Activated CD8-positive, alpha-beta memory T cell treated with anti-CD3 and anti-CD28 coated beads, Interleukin-2, amount 50 U/mL, for 1 hour (primary cell): ENCODE measurements at regions not wholly inside any gene's neighbourhood (a gene's known extent, or its start where the extent isn't known, plus 50 kb on each side); places are given as distances from the start of the nearest gene placed in this dataset.
"Not testable (repeated sequence)": the region's sequence is repeated elsewhere in the genome, so short reads cannot be mapped to it uniquely, and the experiment has no call there.

ENCODE experiments used
- DNase-seq: peaks from one replicate; pipeline ENCODE4 v3.0.0-alpha.2; 2020; ENCODE audit errors: extremely low read depth

DNA sequence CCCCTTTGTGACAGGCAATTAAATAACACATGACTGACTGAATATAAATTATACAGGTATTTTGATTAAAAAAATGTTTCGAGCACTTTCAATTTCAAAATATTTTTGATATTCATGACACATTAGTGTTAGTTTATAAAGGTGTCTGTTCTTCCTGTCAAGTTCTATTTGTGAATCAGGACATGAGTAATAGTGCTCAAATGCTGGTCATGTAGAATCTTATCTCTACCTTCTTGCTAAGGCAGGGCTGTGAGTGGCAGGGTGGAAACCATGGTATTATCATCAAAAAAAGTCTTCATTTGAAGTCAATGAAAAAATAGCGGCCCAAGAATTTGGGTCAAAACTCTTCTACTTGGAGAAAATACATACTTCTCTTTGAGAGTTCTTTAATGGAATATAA, 250.2 kb downstream of the DACT1 start:
- no peak for DNase-seq

DNA sequence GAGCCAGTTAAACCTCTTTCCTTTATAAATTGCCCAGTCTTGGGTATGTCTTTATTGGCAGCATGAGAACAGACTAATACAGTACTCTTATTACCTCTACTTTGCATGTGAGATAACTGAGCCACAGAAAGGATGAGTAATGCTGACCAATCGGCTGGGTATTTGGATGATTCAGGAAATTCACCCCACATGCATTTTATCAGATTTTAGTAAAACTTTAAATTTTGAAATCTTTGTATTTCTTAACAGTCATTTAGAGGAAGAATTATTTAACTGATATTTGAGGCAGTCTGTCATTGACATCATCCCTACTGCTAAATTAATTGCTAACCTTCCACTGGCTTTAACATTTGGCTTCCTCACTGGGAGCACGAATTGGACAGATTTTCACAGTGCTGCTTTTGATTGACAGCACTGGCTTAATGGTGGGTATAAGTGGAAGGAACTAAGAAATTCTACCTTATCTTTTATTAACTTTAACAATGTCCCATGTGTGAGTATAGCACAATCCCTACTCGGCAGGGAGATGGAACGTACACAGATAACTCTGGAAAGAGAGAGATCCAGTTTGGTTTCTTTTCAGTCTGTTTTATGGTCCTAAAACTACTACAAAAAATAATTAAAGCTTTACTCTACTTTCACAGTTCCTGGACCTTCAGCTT, 261.0 kb downstream of the DACT1 start:
- DNase-seq: no peak

DNA sequence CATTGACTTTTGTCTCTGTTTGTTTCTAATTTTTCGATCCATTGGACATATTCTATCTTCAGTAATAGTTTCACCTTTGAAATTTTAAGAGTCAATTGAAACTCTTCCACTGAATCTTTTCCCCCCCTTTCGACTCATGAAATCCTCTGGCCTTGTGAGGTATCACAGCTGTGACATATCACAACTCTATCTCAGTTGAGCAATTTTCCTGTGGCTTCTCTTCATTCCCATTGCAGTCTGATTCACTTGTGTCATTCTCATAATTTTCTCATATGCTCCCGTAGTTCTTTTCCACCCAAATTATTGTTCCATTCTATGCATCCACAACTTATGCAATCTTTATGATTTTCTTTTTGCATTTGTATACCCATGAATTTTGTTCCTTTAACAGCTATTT, 261.6 kb downstream of the DACT1 start:
- DNase-seq: no peak

DNA sequence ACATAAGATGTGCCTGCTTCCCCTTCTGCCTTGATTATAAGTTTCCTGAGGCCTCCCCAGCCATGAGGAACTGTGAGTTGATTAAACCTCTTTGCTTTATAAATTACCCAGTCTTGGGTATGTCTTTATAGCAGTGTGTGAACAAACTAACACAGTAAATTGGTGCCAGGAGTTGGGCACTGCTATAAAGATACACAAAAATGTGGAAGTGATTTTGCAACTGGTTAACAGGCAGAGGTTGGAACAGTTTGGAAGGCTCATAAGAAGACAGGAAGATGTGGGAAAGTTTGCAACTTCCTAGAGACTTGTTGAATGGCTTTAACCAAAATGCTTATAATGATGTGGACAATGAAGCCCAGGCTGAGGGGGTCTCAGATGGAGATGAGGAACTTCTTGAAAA, 264.1 kb downstream of the DACT1 start:
- DNase-seq: no peak

DNA sequence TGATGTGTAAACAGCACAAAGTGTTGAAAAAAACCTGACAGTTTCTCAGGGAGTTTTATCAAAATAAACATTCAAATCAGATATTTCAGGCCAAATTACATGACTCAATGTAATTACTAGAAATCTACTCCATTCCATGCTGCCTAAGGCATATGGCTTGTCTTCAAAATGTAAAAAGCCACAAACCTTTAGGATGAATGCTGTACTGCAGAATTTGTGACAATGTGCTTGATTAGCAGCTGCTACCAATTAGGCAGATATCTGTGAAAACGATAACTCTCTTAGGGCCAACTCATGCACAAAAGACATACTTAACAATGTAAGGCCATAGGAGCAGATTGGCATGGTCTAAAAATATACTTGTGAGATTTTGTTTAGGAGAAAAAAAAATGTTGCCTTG, 267.0 kb downstream of the DACT1 start:
- DNase-seq: no peak

DNA sequence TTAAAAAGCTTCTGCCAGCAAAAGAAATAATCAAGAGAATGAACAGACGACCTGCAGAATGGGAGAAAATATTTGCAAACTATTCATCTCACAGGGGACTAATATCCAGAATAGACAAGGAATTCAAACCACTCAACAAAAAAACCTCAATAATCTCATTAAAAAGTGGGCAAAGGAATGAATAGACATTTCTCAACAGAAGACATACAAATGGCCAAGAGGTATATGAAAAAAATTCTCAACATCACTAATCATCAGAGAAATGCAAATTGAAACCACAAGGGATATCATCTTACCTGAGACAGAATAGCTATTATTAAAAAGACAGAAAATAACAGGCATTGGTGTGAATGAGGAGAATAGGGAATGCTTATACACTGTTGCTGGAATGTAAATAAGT, 270.0 kb downstream of the DACT1 start:
- no peak for DNase-seq

DNA sequence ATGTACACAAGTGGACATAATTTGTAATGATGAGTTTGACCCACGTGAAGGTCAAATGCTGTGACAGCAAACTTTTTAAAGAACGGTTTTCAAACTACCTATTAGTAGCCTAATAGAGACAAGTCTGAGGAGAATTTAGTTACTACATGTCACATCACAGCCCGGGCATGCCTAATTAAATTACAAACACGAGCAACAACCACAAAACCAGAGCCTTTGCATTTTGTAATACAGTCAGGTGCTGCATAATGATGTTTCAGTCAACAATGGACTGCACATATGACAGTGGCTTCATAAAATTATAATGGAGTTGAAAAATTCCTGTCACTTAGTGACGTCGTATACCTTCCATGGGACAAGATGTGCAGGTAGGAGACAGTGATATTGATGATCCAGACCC, 274.5 kb downstream of the DACT1 start:
- DNase-seq: no peak

DNA sequence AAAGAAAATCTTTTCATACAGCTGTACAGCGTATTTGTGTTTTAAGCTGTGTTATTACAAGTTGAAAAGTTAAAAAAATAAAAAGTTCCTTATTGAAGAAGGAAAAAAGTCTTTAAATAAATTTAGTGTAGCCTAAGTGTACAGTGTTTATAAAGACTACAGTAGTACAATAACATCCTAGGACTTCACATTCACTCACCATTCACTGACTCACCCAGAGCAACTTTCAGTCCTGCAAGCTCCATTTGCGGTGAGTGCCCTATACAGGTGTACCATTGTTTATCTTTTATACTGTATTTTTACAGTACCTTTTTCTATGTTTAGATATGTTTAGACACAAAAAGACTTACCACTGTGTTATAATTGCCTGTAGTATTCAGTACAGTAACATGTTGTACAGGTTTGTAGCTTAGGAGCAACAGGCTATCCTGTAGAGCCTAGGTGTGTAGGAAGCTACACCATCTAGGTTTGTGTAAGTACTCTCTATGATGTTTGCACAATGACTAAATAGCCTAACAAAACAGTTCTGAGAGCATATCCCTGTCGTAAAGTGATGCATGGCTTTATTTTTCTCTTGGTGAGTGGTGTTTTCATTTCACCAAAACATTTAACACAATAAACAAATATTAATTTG, 275.2 kb downstream of the DACT1 start:
- no peak for DNase-seq

DNA sequence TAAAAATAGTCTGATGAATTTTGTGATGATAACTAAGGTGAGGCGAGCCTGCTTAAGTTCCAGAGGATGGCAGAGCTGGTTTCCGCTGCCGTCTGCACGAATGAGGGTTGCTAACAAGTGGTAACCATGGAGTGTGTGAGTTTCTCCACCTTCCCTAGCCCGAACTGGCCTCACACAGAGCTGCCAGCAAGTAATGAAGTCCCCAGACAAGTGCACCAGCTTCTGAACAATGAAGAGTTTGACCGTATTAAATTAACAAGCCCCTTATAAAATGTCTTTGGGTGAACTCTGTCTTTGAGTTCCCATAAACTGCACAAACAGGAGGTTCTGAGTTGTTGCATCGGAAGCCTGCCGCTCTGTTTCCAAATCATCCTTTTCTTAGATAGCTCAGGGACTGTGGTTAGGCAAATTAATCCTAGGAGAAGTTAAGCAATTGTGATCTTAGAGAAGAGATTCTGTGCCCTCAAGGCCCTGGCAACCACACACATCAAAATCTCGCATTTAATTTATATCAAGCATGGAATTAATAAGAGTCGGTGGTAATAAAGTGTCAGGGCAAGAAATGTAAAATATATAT, 274.1 kb upstream of the DAAM1 start:
- DNase-seq: no peak

DNA sequence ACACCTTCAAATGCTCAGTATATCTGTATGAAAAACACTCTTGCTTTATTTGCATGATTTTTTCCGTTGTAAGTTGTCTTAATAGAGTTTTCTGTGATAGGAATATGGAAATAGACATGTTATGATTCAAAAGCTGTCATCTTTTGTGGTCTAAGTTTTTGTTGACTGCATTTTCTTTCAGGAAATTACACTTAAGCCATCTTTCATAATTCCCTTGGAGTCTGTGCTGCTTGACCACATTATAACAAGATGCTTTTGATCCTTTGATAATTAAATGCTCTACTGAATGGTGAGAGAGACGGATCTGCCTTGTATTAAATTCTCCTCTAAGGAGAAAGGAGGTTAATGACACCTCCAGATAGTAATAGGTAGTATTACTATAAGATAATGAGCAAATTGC, 272.8 kb upstream of the DAAM1 start:
- DNase-seq: no peak

DNA sequence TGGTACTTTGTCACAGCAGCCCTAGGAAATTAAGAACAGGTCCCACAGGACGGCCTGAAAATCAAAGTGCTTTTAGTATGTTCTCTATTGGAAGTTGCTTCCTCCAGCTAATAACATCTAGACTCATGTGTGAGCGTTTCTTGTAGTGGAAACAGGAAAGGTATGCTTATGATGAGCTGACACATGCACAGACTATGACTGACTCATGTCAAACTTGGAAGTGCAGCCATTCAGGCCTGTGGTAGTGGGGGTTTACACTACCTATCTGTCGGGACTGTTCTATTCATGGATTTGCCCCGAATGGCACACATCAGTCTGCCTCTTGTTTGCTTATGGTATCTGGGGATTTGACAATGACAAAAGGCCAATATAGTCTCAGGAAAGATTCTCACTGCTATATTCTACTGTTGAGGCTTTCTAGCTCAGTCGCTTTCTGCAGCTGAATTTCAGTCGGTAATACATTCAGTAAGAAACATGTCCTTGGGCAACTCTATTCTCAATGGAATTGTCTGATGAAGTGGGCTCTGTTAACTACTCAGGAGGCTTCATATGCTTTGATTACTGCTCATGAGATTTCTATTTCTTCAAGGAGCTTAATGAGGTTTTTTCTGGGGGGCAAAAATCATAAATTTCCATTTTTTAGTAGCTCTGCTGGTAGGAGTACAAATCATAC, 270.3 kb upstream of the DAAM1 start:
- no peak for DNase-seq

DNA sequence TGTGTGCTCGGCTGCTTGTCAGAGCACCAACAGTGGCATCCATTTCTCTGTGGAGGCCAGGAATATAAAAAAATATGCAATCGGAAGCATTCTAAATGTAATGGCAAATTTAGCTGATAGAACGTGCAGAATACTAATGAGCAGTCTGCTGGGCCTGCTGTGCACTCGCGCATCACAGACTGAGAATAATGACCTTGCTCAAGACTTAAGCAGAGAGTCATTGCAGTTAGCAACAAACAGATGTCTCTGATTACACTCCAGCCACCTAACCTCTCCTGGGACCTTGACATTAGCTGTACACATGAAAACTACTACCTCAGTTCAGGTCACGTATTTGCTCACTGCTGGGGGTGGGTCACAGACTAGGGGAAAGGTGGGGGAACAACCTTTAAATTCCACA, 269.2 kb upstream of the DAAM1 start:
- no peak for DNase-seq

DNA sequence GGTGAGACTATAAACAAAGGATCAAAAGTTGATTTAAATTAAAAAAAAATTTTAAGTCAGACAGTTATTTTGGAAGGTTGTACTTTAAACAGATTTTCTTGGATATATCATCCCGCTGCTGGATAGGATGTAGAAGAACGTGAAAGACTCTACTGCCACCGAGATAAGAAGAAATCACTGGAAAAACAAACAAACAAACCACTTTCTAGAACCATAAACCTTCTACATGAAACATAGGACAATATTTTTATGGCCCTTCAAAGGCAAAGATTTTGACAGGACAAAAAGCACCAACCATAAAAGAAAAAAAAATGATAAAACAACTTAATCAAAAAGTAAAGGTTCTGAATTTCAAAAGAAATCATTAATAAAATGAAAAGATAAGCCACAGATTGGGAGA, 268.2 kb upstream of the DAAM1 start:
- no peak for DNase-seq

DNA sequence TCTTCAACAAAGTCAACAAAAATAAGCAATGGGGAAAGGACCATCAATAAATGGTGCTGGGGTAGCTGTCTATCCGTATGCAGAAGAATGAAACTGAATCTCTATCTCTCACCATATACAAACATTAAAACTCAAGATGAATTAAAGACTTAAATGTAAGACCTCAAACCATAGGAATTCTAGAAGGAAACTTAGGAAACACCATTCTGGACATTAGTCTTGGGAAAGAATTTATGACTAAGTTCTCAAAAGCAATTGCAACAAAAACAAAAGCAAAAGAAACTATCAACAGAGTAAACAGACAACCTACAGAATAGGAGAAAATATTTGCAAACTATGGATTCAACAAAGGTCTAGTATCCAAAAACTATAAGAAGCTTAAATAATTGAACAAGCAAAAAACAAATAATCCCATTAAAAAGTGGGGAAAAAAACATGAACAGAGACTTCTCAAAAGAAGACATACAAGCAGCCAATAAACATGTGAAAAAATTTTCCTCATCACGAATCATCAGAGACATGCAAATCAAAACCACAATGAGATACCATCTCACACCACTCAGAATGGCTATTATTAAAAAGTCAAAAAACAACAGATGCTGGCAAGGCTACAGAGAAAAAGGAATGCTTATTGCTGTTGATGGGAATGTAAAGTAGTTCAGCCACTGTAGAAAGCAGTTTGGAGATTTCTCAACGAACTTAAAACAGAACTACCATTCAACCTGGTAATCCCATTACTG, 266.1 kb upstream of the DAAM1 start:
- not testable (repeated sequence) for DNase-seq

DNA sequence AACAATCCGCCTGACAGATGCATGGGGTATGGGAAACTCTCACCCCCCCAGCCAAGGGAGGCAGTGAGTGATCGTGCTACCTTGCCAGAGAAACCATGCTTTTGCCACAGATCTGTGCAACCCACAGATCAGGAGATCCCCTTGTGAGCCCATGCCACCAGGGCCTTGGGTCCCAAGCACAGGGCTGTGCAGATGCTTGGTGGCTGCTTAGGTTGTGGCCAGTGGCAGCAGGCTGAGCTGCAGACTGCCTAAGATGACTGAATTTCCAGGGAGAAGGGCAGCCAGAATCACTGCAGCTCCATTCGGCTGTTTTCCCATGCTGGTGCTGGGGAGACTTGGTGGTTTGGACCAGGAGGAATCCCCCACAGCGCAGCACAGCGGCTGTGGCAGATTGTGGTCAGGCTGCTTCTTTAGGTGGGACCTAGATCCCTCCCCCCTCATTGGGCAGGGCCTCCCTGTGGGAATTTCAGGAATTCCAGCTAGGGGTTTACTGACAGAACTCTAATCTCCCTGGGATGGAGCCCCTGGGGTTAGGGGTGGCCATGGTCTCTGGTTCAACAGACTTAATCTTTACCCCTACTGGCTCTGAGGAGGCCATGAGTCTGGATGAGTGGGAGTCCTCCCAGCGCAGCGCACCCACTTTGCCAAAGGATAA, 264.6 kb upstream of the DAAM1 start:
- no peak for DNase-seq

DNA sequence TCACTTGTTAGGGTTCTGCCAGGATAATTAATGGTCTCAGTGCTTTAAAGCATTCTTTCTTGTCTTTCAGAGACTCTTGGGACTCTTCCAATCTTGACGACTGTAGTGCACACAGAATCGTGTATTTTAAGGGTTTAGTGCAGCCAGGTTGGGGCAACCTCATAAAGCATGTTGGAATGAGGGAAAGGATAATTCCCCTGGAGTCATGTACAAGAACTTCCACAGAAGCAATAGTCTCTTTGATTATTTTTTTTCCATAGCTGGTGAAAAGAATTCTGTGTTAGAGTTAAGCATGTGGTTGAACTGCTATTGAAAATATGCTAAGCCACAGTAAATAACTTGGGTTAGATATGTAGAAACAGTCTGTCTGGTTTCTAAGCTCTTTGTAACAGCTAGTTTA, 246.8 kb upstream of the DAAM1 start:
- DNase-seq: no peak

DNA sequence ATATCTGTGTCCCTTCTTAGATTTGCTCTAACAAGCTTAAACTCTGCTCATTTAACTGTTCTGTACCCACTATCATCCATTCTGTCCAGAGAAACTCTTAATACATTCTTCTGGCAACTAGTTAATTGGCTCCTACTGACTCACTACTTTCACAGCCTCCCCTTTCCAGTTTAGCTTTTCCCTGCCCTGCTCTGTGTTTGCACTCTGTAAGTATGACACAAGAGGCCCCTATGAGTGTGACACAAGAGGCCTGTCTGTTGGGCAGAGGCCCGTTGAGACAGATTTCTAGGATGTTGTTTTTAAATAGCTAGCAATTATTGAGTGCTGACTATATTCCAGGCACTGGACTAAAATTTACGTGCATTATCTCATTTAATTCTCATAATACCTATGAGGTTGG, 246.0 kb upstream of the DAAM1 start:
- DNase-seq: no peak

DNA sequence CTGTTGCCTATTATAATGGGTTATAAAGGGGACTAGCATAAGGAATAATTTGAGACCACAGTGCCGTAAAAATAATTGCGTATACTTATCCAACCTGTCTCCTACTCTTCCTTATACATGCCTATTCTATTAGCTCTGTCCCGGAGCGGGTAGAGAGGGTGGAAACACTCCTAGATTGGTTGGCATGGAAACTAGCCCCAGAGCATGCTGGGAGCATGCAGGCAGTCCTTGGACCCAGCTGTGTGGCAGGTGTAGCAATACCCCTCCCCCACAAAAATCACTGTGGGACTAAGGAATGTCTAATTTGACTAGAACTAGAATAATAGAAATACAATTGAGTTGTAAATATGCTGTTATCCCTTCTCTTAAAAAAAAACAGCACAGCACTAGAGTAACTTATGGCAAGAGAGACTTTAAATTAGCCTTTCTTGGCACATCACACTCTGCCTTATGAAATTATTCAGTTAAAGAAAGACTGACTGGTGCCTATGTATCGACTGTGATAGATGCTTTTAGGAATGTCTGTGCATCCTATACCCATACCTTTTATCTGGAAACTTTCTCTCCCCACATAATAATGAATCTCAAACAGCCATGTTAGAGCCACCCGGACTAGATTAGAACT, 244.0 kb upstream of the DAAM1 start:
- DNase-seq: no peak

DNA sequence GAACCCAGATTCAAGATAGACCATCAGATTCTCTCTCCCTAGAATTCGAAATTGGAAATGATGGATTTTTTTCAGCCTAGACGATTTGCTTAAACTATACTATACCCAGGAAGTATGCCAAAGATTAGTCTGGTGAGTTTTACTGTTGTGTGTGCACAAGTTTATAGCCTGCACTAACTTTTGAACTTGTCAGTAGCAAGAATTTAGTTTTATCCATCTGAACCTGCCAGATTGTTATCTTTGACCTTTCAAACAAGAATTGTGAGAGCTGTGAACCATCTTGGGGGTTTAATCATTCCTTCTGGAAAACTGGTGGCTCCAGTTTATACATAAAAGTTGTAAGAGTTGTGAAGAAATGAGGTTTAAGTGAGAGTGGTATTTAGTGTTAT, 243.5 kb upstream of the DAAM1 start:
- DNase-seq: no peak

DNA sequence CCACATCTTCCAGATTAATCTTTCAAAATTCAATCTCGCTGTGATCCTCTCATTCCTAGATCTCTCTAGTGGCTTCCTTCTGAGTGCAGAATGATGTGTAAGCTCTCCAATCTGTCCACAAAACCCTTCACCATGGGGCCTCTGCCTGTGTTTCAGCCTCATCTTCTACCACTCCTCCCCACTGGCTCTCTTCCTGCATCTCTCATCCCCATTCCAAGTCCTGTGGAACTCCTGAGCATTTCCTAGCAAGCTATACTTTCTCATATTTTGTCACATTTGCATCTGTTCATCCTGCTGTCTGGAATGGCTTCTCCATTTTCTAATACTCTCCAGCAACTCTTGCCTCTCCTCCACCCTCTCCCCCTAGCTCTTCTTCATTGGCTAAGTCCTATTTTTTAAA, 242.0 kb upstream of the DAAM1 start:
- DNase-seq: no peak

DNA sequence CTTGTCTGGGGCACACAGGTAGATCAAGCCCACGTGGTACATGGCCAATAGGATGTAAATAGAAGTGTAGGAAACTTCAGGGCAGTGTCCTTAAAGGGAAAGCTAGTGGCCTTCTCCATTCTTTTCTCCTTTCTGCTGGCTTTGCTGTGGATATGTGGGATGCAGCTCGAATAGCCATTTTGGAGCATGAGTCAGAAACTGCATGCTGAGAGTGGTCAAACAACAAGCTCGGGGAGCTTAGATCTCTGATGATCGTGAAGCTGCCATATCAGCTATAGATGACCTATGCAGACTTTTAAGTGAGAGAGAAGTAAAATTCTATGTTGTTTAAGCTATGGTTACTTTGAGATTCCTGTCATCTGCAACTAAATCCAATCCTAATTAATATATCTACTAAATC, 241.3 kb upstream of the DAAM1 start:
- no peak for DNase-seq
